ENCODE measurements at regions not wholly inside any gene's neighbourhood (a gene's known extent, or its start where the extent isn't known, plus 50 kb on each side); places are given as distances from the start of the nearest gene placed in this dataset.

GRCh38 chr2:56871644-56872043, 687.9 kb downstream of the CCDC85A start:
- H3K27ac ChIP-seq, result no peak overlapping the region
- no peak for DNase-seq
- intact Hi-C loops (cut with DNase I), result no loop called here
- H3K4me3 ChIP-seq, result no peak overlapping the region
- WGBS, 3 donors, result 63 to 78% (median 64%) methylated on average over 1 of the region's 1 CpG
- no peak for TF ChIP-seq CTCF (IDR thresholded peaks at IDR 0.05)
- no peak for ATAC-seq
- H3K4me1 ChIP-seq, result no peaks in the 10 kb centered on the region
- H3K9me3 ChIP-seq, result no peaks in the 10 kb centered on the region
- no peaks in the 10 kb centered on the region for H3K27me3 ChIP-seq (ENCODE audit: insufficient read depth in 3 of 3, low read length in 2 of 3)
- H3K36me3 ChIP-seq (ENCODE audit: insufficient read depth in 1 of 2, low read depth in 1 of 2), result no peaks in the 10 kb centered on the region

- TF ChIP-seq CTCF (IDR thresholded peaks at IDR 0.05), result no peak
- no peaks in the 10 kb centered on the region for H3K36me3 ChIP-seq (ENCODE audit: insufficient read depth in 1 of 2, low read depth in 1 of 2)
- 90 to 93% (median 91%) methylated on average over 4 of the region's 4 CpGs for WGBS, 3 donors
- H3K27ac ChIP-seq, result no peak overlapping the region
- intact Hi-C loops (cut with DNase I), result no loop called here
- ATAC-seq (no peak), DNase-seq (no peak)
- H3K27me3 ChIP-seq (ENCODE audit: insufficient read depth in 3 of 3, low read length in 2 of 3), result no peaks in the 10 kb centered on the region
- no peaks in the 10 kb centered on the region for H3K9me3 ChIP-seq
- H3K4me1 ChIP-seq, result no peaks in the 10 kb centered on the region
- H3K4me3 ChIP-seq, result no peak overlapping the region
Measured at GRCh38 chr2:56874717-56875116, 690.9 kb downstream of the CCDC85A start.

- Histone ChIP-seq H3K4me1 (no peaks in the 10 kb centered on the region), H3K27ac (no peak overlapping the region), H3K9me3 (no peaks in the 10 kb centered on the region), H3K27me3 (ENCODE audit: insufficient read depth in 3 of 3, low read length in 2 of 3) (no peaks in the 10 kb centered on the region), H3K36me3 (ENCODE audit: insufficient read depth in 1 of 2, low read depth in 1 of 2) (no peaks in the 10 kb centered on the region), H3K4me3 (no peak overlapping the region)
- intact Hi-C loops (cut with DNase I), result no loop called here
- DNase-seq (no peak), ATAC-seq (no peak)
- TF ChIP-seq CTCF (IDR thresholded peaks at IDR 0.05), result no peak
- WGBS, 3 donors, result 85 to 86% (median 85%) methylated on average over 2 of the region's 2 CpGs
Measured at GRCh38 chr2:56889738-56890137, 705.9 kb downstream of the CCDC85A start.

- intact Hi-C loops (cut with DNase I), result no loop called here
- Histone ChIP-seq H3K27ac (no peak overlapping the region), H3K4me1 (no peaks in the 10 kb centered on the region), H3K27me3 (ENCODE audit: insufficient read depth in 3 of 3, low read length in 2 of 3) (no peaks in the 10 kb centered on the region), H3K9me3 (no peaks in the 10 kb centered on the region), H3K36me3 (ENCODE audit: insufficient read depth in 1 of 2, low read depth in 1 of 2) (no peaks in the 10 kb centered on the region), H3K4me3 (no peak overlapping the region)
- DNase-seq, result no peak
- TF ChIP-seq CTCF (IDR thresholded peaks at IDR 0.05), result no peak
- ATAC-seq, result no peak
Measured at GRCh38 chr2:56892382-56892781, 708.6 kb downstream of the CCDC85A start.

GRCh38 chr2:56898986-56899385, 715.2 kb downstream of the CCDC85A start:
- no peak for DNase-seq
- Histone ChIP-seq H3K27me3 (ENCODE audit: insufficient read depth in 3 of 3, low read length in 2 of 3) (no peaks in the 10 kb centered on the region), H3K4me1 (no peaks in the 10 kb centered on the region), H3K36me3 (ENCODE audit: insufficient read depth in 1 of 2, low read depth in 1 of 2) (no peaks in the 10 kb centered on the region), H3K4me3 (no peak overlapping the region), H3K27ac (no peak overlapping the region), H3K9me3 (peaks cover 3% of the 10 kb centered on the region)
- WGBS, 3 donors, result 83 to 86% (median 85%) methylated on average over 1 of the region's 1 CpG
- TF ChIP-seq CTCF (IDR thresholded peaks at IDR 0.05), result no peak
- intact Hi-C loops (cut with DNase I), result no loop called here
- no peak for ATAC-seq
